Suprapubic skin (tissue), 4 donors: ENCODE measurements at regions not wholly inside any gene's neighbourhood (a gene's known extent, or its start where the extent isn't known, plus 50 kb on each side); places are given as distances from the start of the nearest gene placed in this dataset.

Experiments
- EP300 ChIP-seq: sonication (generic); formaldehyde crosslinking; IDR thresholded peaks from one replicate; pipeline ENCODE4 v1.6.1; 2017; ENCODE audit warnings: antibody characterized with exemption
- POLR2A ChIP-seq, 2 donors: fragments of 450-650 bp; IDR thresholded peaks; one replicate each; pipeline ENCODE4 v1.6.1; 2017; ENCODE audit warnings: antibody characterized with exemption in 2 of 2, mild to moderate bottlenecking in 2 of 2, moderate library complexity in 2 of 2
- POLR2AphosphoS5 ChIP-seq, 3 donors: sonication (generic); formaldehyde crosslinking; IDR thresholded peaks; one replicate each; pipeline ENCODE4 v1.6.1; 2017; ENCODE audit warnings: antibody characterized with exemption in 3 of 3
- TF ChIP-seq, protein P1 (sequence below), 2 donors: fragments of 200-600 bp in 1 of 2; fragments of 450-650 bp in 1 of 2; sonication (generic) in 1 of 2; IDR thresholded peaks; one replicate each; pipeline ENCODE4 v1.5.1; 2016 to 2019; ENCODE audit warnings: antibody characterized with exemption in 2 of 2, mild to moderate bottlenecking in 1 of 2, moderate library complexity in 1 of 2

DNA sequence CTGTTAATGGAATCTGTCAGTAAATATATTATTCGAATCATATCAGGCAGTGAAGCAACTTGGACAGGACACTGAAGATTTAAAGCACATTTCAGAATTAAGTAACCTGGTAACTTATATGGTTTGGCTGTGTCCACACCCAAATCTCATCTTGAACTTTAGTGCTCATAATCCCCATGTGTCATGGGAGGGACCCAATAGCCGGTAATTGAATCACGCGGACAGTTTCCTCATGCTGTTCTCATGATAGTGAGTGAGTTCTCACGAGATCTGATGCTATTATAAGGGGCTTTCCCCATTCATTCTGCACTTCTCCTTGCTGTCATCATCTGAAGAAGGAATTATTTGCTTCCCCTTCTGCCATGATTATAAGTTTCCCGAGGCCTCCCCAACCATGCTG, 83.2 kb upstream of the COL1A2 start:
- TF ChIP-seq POLR2A (IDR thresholded peaks at IDR 0.05), result no peak
- TF ChIP-seq, protein P1, sequence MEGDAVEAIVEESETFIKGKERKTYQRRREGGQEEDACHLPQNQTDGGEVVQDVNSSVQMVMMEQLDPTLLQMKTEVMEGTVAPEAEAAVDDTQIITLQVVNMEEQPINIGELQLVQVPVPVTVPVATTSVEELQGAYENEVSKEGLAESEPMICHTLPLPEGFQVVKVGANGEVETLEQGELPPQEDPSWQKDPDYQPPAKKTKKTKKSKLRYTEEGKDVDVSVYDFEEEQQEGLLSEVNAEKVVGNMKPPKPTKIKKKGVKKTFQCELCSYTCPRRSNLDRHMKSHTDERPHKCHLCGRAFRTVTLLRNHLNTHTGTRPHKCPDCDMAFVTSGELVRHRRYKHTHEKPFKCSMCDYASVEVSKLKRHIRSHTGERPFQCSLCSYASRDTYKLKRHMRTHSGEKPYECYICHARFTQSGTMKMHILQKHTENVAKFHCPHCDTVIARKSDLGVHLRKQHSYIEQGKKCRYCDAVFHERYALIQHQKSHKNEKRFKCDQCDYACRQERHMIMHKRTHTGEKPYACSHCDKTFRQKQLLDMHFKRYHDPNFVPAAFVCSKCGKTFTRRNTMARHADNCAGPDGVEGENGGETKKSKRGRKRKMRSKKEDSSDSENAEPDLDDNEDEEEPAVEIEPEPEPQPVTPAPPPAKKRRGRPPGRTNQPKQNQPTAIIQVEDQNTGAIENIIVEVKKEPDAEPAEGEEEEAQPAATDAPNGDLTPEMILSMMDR (IDR thresholded peaks at IDR 0.05), result no peak
- TF ChIP-seq POLR2AphosphoS5 (IDR thresholded peaks at IDR 0.05), result no peak
- no peak for TF ChIP-seq EP300
